Suprapubic skin (tissue), 4 donors: ENCODE measurements at regions not wholly inside any gene's neighbourhood (a gene's known extent, or its start where the extent isn't known, plus 50 kb on each side); places are given as distances from the start of the nearest gene placed in this dataset.

Source experiments
- POLR2A ChIP-seq, 2 donors: fragments of 450-650 bp; IDR thresholded peaks; one replicate each; pipeline ENCODE4 v1.6.1; 2017; ENCODE audit warnings: antibody characterized with exemption in 2 of 2, mild to moderate bottlenecking in 2 of 2, moderate library complexity in 2 of 2
- POLR2AphosphoS5 ChIP-seq, 3 donors: sonication (generic); formaldehyde crosslinking; IDR thresholded peaks; one replicate each; pipeline ENCODE4 v1.6.1; 2017; ENCODE audit warnings: antibody characterized with exemption in 3 of 3
- TF ChIP-seq, protein P1 (sequence below), 2 donors: fragments of 200-600 bp in 1 of 2; fragments of 450-650 bp in 1 of 2; sonication (generic) in 1 of 2; IDR thresholded peaks; one replicate each; pipeline ENCODE4 v1.5.1; 2016 to 2019; ENCODE audit warnings: antibody characterized with exemption in 2 of 2, mild to moderate bottlenecking in 1 of 2, moderate library complexity in 1 of 2

DNA sequence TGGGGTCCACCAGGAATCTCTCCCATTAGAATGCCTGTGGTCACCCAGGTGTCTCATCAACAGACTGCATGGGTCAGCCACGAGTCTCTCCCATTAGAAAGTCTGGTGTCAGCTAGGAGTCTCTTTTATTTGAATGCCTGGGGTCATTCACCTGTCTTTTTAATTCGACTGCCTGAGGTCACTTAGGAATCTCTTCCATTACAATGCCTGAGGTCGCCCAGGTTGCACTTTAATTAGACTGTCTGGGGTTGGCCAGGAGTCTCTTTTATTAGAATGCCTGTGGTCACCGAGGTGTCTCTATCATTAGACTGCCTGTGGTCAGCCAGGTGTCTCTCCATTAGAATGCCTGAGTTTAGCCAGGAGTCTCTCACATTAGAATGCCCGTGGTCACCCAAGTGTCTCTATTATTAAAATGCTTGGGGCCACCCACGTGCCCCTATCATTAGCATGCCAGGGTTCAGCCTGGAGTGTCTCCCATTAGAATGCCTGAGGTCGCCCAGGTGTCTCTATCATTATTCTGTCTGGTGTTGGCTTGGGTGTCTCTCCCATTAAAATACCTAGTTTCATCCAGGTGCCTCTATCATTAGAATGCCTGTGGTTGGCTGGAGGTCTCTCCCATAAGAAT lies 1474.3 kb downstream of the UQCRFS1 start:
- TF ChIP-seq, protein P1, sequence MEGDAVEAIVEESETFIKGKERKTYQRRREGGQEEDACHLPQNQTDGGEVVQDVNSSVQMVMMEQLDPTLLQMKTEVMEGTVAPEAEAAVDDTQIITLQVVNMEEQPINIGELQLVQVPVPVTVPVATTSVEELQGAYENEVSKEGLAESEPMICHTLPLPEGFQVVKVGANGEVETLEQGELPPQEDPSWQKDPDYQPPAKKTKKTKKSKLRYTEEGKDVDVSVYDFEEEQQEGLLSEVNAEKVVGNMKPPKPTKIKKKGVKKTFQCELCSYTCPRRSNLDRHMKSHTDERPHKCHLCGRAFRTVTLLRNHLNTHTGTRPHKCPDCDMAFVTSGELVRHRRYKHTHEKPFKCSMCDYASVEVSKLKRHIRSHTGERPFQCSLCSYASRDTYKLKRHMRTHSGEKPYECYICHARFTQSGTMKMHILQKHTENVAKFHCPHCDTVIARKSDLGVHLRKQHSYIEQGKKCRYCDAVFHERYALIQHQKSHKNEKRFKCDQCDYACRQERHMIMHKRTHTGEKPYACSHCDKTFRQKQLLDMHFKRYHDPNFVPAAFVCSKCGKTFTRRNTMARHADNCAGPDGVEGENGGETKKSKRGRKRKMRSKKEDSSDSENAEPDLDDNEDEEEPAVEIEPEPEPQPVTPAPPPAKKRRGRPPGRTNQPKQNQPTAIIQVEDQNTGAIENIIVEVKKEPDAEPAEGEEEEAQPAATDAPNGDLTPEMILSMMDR (IDR thresholded peaks at IDR 0.05) = no peak
- TF ChIP-seq POLR2A (IDR thresholded peaks at IDR 0.05) (no peak), POLR2AphosphoS5 (IDR thresholded peaks at IDR 0.05) (no peak)
